Stimulated activated naive B cell treated with anti-CD40 and anti-IgM and Interleukin-4, amounts not matched to agents 10 μg/mL and 1 μg/mL and 100 μg/mL, for 72 hours (primary cell): ENCODE measurements at regions not wholly inside any gene's neighbourhood (a gene's known extent, or its start where the extent isn't known, plus 50 kb on each side); places are given as distances from the start of the nearest gene placed in this dataset.
"Not testable (repeated sequence)": the region's sequence is repeated elsewhere in the genome, so short reads cannot be mapped to it uniquely, and the experiment has no call there.

Source experiments
- ATAC-seq, 2 donors: fragments of 150-1000 bp; cut with Tn5 transposase; replicated peaks; 2 replicates each; pipeline ENCODE4 v1.10.0; 2021; ENCODE audit warnings: moderate library complexity in 1 of 2
- DNase-seq: peaks from one replicate; pipeline ENCODE4 v3.0.0; 2021
- H3K27ac Mint-ChIP-seq: one replicate; pipeline ENCODE4 v1.8.0; 2022; ENCODE audit warnings: mild to moderate bottlenecking, mixed read lengths
- H3K27me3 Mint-ChIP-seq, 2 donors: one replicate each; pipeline ENCODE4 v1.8.0; 2022; ENCODE audit warnings: mixed read lengths in 2 of 2
- H3K36me3 Mint-ChIP-seq, 2 donors: one replicate each; pipeline ENCODE4 v1.8.0; 2022; ENCODE audit warnings: mixed read lengths in 2 of 2, mild to moderate bottlenecking in 1 of 2
- H3K4me1 Mint-ChIP-seq, 2 donors: one replicate each; pipeline ENCODE4 v1.8.0; 2022; ENCODE audit warnings: mixed read lengths in 2 of 2, mild to moderate bottlenecking in 1 of 2
- H3K4me3 Mint-ChIP-seq, 2 donors: one replicate each; pipeline ENCODE4 v1.8.0; 2022; ENCODE audit warnings: mild to moderate bottlenecking in 2 of 2, mixed read lengths in 2 of 2, moderate library complexity in 1 of 2
- H3K9me3 Mint-ChIP-seq, 2 donors: one replicate each; pipeline ENCODE4 v1.8.0; 2022; ENCODE audit warnings: mixed read lengths in 2 of 2, mild to moderate bottlenecking in 1 of 2

DNA sequence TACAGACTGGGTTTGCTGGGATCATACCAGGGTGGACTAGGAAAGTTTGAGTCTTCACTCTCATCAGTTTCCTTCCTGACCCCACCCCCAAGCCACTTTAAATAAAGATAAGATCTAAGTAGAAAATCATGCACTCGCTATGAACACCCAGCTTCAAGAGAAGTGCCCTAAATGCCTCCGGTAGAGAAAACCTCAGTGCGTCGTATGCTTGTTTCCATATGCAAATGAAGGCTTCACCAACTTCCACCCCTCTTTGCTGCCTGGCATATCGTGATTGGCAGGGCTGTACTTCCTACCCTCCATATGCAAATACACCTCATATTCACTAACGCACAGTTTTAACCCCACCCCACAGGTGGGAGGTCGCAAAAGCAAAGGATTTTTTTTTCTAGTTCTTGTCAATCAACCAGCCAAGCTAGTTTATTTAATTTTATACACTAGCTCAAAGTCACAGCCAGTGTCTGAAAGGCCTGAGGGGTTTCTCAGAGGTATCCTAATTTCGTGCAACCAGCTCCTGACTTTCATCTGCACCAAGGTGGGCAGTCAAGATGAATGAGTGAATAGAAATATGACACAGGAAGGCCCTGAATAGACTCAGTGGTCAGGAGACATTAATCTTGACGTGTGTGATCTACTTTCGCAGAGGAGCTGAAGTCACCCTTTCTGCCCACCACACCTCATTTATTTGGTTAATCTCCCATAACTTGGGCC lies 121.1 kb upstream of the TSHZ3 start:
- Mint-ChIP-seq H3K27me3 (no peaks in the 10 kb centered on the region), H3K36me3 (no peaks in the 10 kb centered on the region), H3K4me3 (no peak overlapping the region), H3K27ac (no peak overlapping the region), H3K9me3 (peaks cover 0 to 2% of the 10 kb centered on the region in 2 donors), H3K4me1 (no peaks in the 10 kb centered on the region)
- no peak for DNase-seq
- ATAC-seq = no peak

DNA sequence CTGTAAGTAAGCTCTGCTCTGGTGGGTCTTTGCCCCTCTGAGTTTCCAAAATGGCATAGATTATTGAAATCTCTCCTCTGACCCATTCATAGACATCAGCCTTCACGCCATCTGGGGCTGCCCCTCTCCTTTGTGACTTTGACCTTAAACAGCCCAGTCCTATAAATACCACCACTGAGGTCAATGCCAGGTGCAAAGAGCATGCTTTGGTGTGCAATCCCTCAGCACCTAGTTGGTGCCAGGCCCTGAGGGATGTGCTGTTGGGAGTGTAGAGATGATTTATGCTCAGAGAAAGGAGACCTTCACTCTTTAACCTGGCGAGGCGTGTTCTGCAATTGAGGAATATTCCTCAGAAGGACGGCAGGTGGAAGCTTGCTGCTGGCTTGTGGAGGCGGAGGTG lies 121.7 kb upstream of the TSHZ3 start:
- H3K27me3 Mint-ChIP-seq = no peaks in the 10 kb centered on the region
- H3K4me3 Mint-ChIP-seq = no peak overlapping the region
- DNase-seq (no peak), ATAC-seq (no peak)
- peaks cover 0 to 2% of the 10 kb centered on the region in 2 donors for H3K9me3 Mint-ChIP-seq
- no peak overlapping the region for H3K27ac Mint-ChIP-seq
- no peaks in the 10 kb centered on the region for H3K36me3 Mint-ChIP-seq
- H3K4me1 Mint-ChIP-seq = no peaks in the 10 kb centered on the region

DNA sequence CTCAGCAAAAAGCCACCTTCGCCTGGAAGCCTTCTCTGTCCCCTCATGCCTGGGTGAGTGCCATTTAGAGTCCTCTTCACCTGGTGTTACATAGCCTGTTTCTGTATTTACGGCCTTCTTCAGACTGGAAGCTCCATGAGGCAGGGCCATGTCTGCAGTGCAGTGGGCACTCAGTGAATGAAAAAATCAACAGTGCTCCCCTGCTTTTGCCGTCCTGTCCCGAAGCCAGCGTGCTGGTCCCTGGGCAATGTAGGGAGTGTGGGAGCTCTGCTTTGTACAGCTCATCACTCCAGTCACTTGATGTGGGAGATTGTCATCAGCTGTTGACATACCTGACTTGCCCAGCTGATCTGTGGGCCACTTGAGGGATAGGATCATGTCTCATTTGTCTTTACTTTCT lies 129.0 kb upstream of the TSHZ3 start:
- Mint-ChIP-seq H3K9me3 (peaks cover 4 to 11% of the 10 kb centered on the region in 2 donors), H3K36me3 (no peaks in the 10 kb centered on the region), H3K4me1 (no peaks in the 10 kb centered on the region), H3K4me3 (no peak overlapping the region), H3K27me3 (peaks cover 0 to 3% of the 10 kb centered on the region in 2 donors), H3K27ac (no peak overlapping the region)
- ATAC-seq (no peak), DNase-seq (no peak)

DNA sequence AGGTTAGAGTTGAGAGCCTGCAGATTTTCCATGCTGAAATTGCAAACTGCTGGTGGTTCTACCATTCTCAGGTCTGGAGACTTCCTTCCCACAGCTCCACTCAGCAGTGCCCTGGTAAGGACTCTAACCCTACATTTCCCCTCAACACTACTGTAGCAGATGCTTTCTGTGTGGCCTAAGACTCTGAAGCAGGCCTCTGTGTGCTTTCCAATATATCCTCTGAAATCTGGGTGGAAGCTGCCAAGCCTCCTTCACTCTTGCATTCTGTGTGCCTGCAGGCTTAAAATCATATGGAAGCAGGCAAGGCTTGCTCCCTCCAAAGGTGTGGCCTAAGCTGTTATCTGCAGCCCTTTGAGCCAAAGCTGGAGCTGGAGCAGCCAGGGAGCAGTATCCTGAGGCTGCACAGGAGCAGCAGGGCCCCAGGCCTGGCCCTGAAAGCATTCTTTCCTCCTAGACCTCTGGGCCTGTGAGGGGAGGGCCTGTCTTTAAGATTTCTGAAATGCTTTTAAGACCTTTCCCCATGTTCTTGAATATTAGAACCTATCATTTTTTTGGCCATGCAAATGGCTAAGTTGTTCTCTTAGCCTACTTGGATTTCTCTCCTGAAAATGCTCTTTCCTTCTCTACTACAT lies 134.1 kb upstream of the TSHZ3 start:
- Mint-ChIP-seq H3K4me1 (no peaks in the 10 kb centered on the region), H3K27me3 (peaks cover 0 to 3% of the 10 kb centered on the region in 2 donors), H3K4me3 (no peak overlapping the region), H3K9me3 (peaks cover 21 to 32% of the 10 kb centered on the region in 2 donors), H3K36me3 (no peaks in the 10 kb centered on the region), H3K27ac (no peak overlapping the region)
- no peak for DNase-seq
- no peak for ATAC-seq

DNA sequence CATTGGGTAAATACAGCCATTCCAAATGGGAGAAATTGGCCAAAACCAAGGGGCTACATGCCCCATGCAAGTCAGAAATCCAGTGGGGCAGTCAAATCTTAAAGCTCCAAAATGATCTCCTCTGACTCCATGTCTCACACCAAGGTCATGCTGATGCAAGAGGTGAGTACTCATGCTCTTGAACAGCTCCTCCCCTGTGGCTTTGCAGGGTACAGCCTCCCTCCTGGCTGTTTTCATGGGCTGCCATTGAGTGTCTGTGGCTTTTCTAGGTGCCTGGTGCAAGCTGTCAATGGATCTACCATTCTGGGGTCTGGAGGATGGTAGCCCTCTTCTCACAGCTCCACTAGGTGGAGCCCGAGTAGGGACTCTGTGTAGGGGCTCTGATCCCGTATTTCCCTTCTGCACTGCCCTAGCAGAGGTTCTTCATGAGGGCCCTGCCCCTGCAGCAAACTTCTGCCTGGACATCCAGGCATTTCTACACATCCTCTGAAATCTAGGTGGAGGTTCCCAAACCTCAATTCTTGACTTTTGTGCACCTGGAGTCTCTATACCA lies 135.7 kb upstream of the TSHZ3 start:
- not testable (repeated sequence) for H3K27me3 Mint-ChIP-seq, DNase-seq, H3K4me1 Mint-ChIP-seq, H3K4me3 Mint-ChIP-seq, H3K27ac Mint-ChIP-seq, ATAC-seq, H3K36me3 Mint-ChIP-seq
- H3K9me3 Mint-ChIP-seq = peaks cover 19 to 30% of the 10 kb centered on the region in 2 donors

DNA sequence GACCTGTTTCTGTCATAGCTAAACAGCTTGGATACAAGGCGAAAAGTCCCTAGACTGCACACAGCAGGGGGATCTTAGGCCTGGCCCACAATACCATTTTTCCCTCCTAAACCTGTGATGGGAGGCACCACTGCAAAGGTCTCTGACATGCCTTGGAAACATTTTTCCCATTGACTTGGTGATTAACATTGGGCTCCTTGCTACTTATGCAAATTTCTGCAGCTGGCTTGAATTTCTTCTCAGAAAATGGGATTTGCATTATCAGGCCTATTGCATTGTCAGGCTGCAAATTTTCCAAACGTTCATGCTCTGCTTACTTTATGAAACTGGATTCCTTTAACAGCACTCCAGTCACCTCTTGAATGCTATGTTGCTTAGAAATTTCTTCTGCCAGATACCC lies 136.2 kb upstream of the TSHZ3 start:
- Mint-ChIP-seq H3K36me3 (no peaks in the 10 kb centered on the region), H3K4me3 (no peak overlapping the region), H3K9me3 (peaks cover 19 to 30% of the 10 kb centered on the region in 2 donors), H3K4me1 (no peaks in the 10 kb centered on the region), H3K27me3 (no peaks in the 10 kb centered on the region), H3K27ac (no peak overlapping the region)
- DNase-seq (no peak), ATAC-seq (no peak)

DNA sequence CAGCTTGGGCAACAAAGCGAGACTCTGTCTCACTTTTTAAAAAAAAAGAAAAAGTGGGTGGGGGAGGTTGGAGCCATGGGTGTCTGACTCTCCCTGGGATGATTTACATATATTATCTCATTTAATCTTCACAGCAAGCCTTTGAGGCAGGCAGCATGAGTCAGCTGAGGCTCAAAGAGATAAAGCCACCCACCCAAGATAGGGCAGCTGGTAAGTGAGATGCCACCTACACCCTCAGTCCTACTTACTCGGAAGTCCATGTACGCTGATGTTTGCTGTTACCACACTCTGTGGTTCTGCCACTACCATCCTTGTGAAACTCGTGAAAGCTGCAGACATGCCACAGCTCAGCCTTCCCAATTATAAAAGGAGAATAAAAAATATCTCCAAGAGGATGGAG lies 142.0 kb upstream of the TSHZ3 start:
- H3K36me3 Mint-ChIP-seq = no peaks in the 10 kb centered on the region
- ATAC-seq (no peak), DNase-seq (no peak)
- no peak overlapping the region for H3K27ac Mint-ChIP-seq
- H3K4me1 Mint-ChIP-seq = no peaks in the 10 kb centered on the region
- no peaks in the 10 kb centered on the region for H3K27me3 Mint-ChIP-seq
- H3K9me3 Mint-ChIP-seq = peaks cover 8 to 12% of the 10 kb centered on the region in 2 donors
- H3K4me3 Mint-ChIP-seq = no peak overlapping the region

DNA sequence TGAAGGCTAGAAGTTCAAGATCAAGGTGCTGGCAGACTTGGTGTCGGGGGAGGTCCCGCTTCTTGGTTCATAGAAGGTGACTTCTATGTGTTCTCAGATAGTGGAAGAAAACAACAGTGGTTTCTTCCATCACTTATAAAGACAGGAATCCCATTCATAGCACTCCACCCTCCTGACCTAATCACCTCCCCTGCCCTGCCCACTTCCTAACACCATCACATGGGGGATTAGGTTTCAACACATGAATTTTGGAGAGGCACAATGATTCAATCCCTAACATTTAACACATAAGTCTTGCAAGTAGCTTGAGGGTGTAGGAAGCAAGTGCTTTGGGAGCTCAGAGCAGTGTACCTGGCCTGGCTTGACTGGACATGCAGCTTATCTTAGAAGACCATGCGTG lies 142.8 kb upstream of the TSHZ3 start:
- no peak for DNase-seq
- no peak overlapping the region for H3K27ac Mint-ChIP-seq
- peaks cover 4 to 10% of the 10 kb centered on the region in 2 donors for H3K9me3 Mint-ChIP-seq
- no peak for ATAC-seq
- no peak overlapping the region for H3K4me3 Mint-ChIP-seq
- H3K27me3 Mint-ChIP-seq = no peaks in the 10 kb centered on the region
- H3K4me1 Mint-ChIP-seq = no peaks in the 10 kb centered on the region
- no peaks in the 10 kb centered on the region for H3K36me3 Mint-ChIP-seq

DNA sequence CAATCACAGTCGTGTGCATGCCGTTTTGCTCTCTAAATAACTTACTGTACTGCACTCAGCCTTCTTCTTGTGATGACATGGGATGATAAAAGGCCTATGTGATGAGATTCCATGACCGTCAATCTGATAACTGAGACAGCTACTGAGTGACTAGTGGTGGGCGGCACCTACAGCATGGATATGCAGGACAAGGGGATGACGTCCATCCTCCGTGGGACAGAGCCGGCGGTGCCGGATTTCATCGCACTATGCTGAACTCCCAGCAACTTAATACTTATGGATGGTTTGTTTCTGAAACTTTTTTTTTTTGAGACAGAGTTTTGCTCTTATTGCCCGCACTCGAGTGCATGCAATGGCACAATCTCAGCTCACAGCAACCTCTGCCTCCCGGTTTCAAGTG lies 146.8 kb upstream of the TSHZ3 start:
- H3K4me1 Mint-ChIP-seq = no peaks in the 10 kb centered on the region
- no peaks in the 10 kb centered on the region for H3K27me3 Mint-ChIP-seq
- H3K4me3 Mint-ChIP-seq = no peak overlapping the region
- no peak overlapping the region for H3K27ac Mint-ChIP-seq
- ATAC-seq = no peak
- H3K9me3 Mint-ChIP-seq = peaks cover 0 to 6% of the 10 kb centered on the region in 2 donors
- DNase-seq = no peak
- no peaks in the 10 kb centered on the region for H3K36me3 Mint-ChIP-seq

DNA sequence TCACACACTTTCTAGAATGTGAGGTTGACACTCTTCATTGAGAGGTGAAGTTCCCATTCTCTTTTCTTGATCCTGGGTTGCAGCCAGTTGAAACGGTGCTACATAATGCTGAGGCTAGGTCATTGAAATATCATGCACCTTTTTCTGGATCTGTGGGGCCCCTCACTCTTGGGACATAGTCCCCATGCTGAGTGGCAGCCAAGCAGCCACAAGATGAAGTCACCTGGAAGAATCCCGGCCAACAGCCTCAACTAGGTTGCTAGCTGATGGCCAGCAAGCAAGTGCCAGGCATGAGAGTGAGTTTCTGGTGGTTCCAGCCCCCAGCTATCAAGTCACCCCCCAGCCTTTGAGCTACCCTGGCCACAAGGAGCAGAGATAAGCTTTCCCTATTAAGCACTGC lies 148.5 kb upstream of the TSHZ3 start:
- H3K36me3 Mint-ChIP-seq = no peaks in the 10 kb centered on the region
- peaks cover 0 to 2% of the 10 kb centered on the region in 2 donors for H3K9me3 Mint-ChIP-seq
- ATAC-seq (no peak), DNase-seq (no peak)
- no peak overlapping the region for H3K27ac Mint-ChIP-seq
- no peak overlapping the region for H3K4me3 Mint-ChIP-seq
- no peaks in the 10 kb centered on the region for H3K4me1 Mint-ChIP-seq
- H3K27me3 Mint-ChIP-seq = no peaks in the 10 kb centered on the region

DNA sequence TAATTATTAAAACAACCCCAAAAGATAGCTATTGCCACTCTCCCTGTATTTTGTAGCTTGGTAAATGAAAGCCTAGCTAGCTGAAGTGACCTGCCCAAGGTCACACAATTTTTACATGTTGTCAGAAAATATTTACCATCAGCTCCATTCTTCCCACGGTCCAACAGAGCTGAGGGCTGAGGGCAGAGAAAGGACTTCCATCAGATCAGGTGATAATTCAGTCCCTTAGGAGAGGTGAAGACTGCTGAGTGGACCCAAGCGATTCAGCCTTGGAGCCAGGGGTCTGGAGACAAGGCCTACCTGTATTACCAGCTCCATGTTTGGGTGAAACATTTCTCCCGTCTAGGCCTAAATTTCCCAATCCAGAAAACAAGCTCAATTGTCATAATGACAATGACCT lies 149.5 kb upstream of the TSHZ3 start:
- Mint-ChIP-seq H3K9me3 (peaks cover 4 to 8% of the 10 kb centered on the region in 2 donors), H3K4me3 (no peak overlapping the region), H3K27ac (no peak overlapping the region), H3K4me1 (no peaks in the 10 kb centered on the region), H3K27me3 (no peaks in the 10 kb centered on the region), H3K36me3 (no peaks in the 10 kb centered on the region)
- DNase-seq (no peak), ATAC-seq (no peak)

DNA sequence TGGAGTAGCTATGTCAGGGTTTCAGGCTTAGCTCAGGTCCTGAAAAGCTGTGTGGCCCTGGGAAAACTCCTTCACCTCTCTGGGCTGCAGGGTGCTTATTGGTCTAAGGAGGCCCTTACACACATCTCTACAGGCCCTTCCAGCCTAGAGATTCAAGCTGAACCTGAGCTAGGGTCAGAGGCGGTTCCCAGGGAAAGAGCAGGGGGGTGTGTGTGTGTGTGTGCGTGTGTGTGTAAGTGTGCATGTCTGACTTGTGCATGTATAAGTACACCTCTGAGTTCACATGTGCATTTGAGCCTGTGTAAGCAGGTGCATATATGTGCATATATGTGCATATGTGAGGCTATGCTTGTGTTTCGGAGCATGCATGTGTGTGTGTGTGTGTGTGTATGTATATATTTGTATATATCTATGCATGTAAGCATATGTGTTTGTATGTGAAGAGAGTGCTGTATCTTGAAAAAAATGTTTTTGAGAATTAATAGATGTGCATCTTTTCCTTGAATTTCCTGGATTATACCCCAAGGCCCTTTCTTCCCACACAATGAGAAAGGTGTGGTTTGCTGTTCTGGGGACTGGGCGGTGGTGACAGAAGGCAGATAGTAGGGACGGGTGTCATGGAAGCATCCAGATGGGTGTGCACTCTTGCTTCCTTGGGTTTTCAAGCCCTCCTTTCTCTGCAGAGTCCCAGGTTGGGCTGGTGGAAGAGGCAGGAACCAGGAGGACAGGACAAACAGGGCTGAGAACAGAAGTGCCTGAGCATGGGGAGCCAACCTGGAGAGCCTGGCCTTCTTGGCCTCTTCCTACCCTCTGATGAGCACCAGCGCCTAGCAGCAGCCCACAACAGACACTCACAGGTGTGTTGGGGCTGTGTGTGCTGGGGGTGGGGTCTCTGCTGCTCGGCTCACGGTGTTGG lies 150.3 kb upstream of the TSHZ3 start:
- Mint-ChIP-seq H3K9me3 (peaks cover 4 to 8% of the 10 kb centered on the region in 2 donors), H3K27ac (no peak overlapping the region), H3K27me3 (no peaks in the 10 kb centered on the region), H3K4me3 (no peak overlapping the region), H3K36me3 (no peaks in the 10 kb centered on the region), H3K4me1 (no peaks in the 10 kb centered on the region)
- ATAC-seq (no peak), DNase-seq (no peak)

DNA sequence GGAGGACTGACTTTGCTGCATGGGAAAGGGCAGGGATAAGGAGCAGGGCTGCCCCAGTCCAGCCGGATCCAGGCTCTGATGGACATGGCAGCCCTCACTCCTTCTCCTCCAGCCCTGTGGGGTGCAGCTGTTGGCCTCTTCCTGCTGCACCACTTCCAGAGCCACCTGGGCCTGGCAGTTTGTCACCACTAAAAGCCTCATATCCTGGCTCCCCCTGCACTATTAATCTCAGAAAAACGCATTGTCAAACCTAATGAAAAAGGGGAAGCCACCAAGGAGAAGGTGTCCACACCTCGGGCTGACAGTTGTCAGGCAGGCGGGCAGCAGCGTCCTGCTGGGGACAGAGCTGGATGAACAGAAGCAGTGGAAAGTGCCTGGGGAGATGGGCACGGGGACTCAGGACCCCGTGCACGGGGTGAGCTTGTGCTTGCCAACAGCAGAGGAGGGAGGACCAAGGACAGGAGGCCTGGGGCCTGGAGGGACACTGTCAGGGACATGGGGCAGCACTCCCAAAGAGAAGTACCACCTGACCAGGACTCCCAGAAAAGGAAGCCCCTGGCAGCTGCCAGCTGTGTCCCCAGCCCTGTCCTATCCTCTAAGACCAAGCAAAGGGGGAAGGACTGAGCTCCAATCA lies 151.1 kb upstream of the TSHZ3 start:
- H3K36me3 Mint-ChIP-seq = no peaks in the 10 kb centered on the region
- no peaks in the 10 kb centered on the region for H3K4me1 Mint-ChIP-seq
- no peak overlapping the region for H3K27ac Mint-ChIP-seq
- H3K9me3 Mint-ChIP-seq = peaks cover 4 to 7% of the 10 kb centered on the region in 2 donors
- H3K27me3 Mint-ChIP-seq = no peaks in the 10 kb centered on the region
- ATAC-seq (no peak), DNase-seq (no peak)
- no peak overlapping the region for H3K4me3 Mint-ChIP-seq

DNA sequence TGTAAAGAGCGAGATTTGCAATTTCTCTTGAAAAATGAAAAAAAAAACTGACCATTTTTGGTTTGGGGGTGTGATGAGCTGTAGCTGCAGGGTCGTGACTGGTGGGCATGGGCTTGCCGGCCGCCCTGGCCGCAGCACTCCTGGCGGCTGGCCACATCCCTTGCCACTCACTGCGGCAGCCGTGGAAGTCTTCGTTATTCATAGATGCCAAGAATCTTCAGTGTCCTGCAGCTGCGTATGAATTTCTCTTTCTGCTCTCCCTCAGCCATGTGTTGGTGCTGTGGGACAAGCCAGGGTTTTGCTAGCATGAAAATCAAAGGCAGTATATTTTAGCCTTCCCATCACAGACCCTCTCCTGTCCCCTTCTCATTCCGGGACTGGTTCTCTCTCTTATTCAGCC lies 151.7 kb upstream of the TSHZ3 start:
- DNase-seq = no peak
- ATAC-seq = no peak
- peaks cover 4 to 8% of the 10 kb centered on the region in 2 donors for H3K9me3 Mint-ChIP-seq
- no peak overlapping the region for H3K4me3 Mint-ChIP-seq
- no peaks in the 10 kb centered on the region for H3K27me3 Mint-ChIP-seq
- no peak overlapping the region for H3K27ac Mint-ChIP-seq
- no peaks in the 10 kb centered on the region for H3K4me1 Mint-ChIP-seq
- H3K36me3 Mint-ChIP-seq = no peaks in the 10 kb centered on the region
